WERI-Rb-1 (cell line): ENCODE measurements at regions not wholly inside any gene's neighbourhood (a gene's known extent, or its start where the extent isn't known, plus 50 kb on each side); places are given as distances from the start of the nearest gene placed in this dataset.
A peak's percentile ranks its signal among the peaks of the same experiment; 100 is the strongest.

Source experiments
- DNase-seq: peaks from one replicate; pipeline ENCODE4 v3.0.0-alpha.2; 2020
- H3K27ac ChIP-seq: fragments of 250-450 bp; sonication (Bioruptor Pico); 2 replicates; pipeline ENCODE4 v1.5.1; 2020; ENCODE audit warnings: mild to moderate bottlenecking, moderate library complexity
- H3K27me3 ChIP-seq: fragments of 250-450 bp; sonication (Bioruptor Pico); 2 replicates; pipeline ENCODE4 v1.5.1; 2021; ENCODE audit warnings: mild to moderate bottlenecking, low read depth, moderate library complexity; ENCODE audit not compliant: insufficient read depth, severe bottlenecking
- H3K36me3 ChIP-seq: fragments of 250-450 bp; sonication (Bioruptor Pico); 2 replicates; pipeline ENCODE4 v1.5.1; 2020; ENCODE audit warnings: mild to moderate bottlenecking, moderate library complexity
- H3K4me3 ChIP-seq: 2 replicates; pipeline ENCODE4 v1.5.1; 2011; ENCODE audit warnings: low read depth, mild to moderate bottlenecking, control low read depth, low read length
- H3K9me3 ChIP-seq: fragments of 250-450 bp; sonication (Bioruptor Pico); 2 replicates; pipeline ENCODE4 v1.5.1; 2021; ENCODE audit warnings: mild to moderate bottlenecking, moderate library complexity; ENCODE audit not compliant: severe bottlenecking
- CTCF ChIP-seq: IDR thresholded peaks from 2 replicates; pipeline ENCODE4 v1.5.1; 2011; ENCODE audit warnings: low read depth, mild to moderate bottlenecking, control low read depth, inconsistent platforms, low read length

- no peak overlapping the region for H3K27ac ChIP-seq
- no peak for DNase-seq
- H3K9me3 ChIP-seq, result peaks cover 3% of the 10 kb centered on the region
- H3K4me3 ChIP-seq, result no peak overlapping the region
- peaks cover 95% of the 10 kb centered on the region for H3K27me3 ChIP-seq
- TF ChIP-seq CTCF, result no peak
- no peaks in the 10 kb centered on the region for H3K36me3 ChIP-seq
These were observed 139.4 kb upstream of the HDAC4 start for GRCh38 chr2:239540174-239540573.

- H3K4me3 ChIP-seq, result no peak overlapping the region
- no peak for DNase-seq
- no peaks in the 10 kb centered on the region for H3K36me3 ChIP-seq
- peaks cover 95% of the 10 kb centered on the region for H3K27me3 ChIP-seq
- peaks cover 5% of the 10 kb centered on the region for H3K9me3 ChIP-seq
- no peak for TF ChIP-seq CTCF
- no peak overlapping the region for H3K27ac ChIP-seq
These were observed 138.9 kb upstream of the HDAC4 start for GRCh38 chr2:239539776-239540100.

GRCh38 chr2:239539083-239539775 is 138.4 kb upstream of the HDAC4 start:
- peak; percentile 18; the same call in 1 of the 2 replicates for TF ChIP-seq CTCF
- Histone ChIP-seq H3K9me3 (peaks cover 8% of the 10 kb centered on the region), H3K27me3 (peaks cover 95% of the 10 kb centered on the region)

GRCh38 chr2:239538357-239539052 is 137.7 kb upstream of the HDAC4 start:
- Histone ChIP-seq H3K9me3 (peaks cover 8% of the 10 kb centered on the region), H3K4me3 (no peak overlapping the region), H3K36me3 (no peaks in the 10 kb centered on the region), H3K27ac (no peak overlapping the region), H3K27me3 (peaks cover 97% of the 10 kb centered on the region)
- DNase-seq, result no peak
- TF ChIP-seq CTCF, result no peak

More at GRCh38 chr2:239539083-239539775, 138.4 kb upstream of the HDAC4 start:
- Histone ChIP-seq H3K27ac (no peak overlapping the region), H3K36me3 (no peaks in the 10 kb centered on the region), H3K4me3 (no peak overlapping the region)
- DNase-seq, result peak; percentile 50

- no peak for DNase-seq
- Histone ChIP-seq H3K27me3 (peaks cover 98% of the 10 kb centered on the region), H3K9me3 (peaks cover 8% of the 10 kb centered on the region), H3K27ac (no peak overlapping the region), H3K36me3 (no peaks in the 10 kb centered on the region), H3K4me3 (no peak overlapping the region)
- TF ChIP-seq CTCF, result no peak
These were observed 137.0 kb upstream of the HDAC4 start for GRCh38 chr2:239537633-239538356.
